T-helper 2 cell (primary cell): ENCODE measurements at regions not wholly inside any gene's neighbourhood (a gene's known extent, or its start where the extent isn't known, plus 50 kb on each side); places are given as distances from the start of the nearest gene placed in this dataset.

Experiments used
- DNase-seq, 5 experiments: peaks; one replicate each; pipeline versions ENCODE4 v3.0.0 to v3.0.0-alpha.2; 2012 to 2022

- no peak for DNase-seq
Measured at GRCh38 chr12:4099276-4099675, 174.3 kb upstream of the CCND2 start.

DNA sequence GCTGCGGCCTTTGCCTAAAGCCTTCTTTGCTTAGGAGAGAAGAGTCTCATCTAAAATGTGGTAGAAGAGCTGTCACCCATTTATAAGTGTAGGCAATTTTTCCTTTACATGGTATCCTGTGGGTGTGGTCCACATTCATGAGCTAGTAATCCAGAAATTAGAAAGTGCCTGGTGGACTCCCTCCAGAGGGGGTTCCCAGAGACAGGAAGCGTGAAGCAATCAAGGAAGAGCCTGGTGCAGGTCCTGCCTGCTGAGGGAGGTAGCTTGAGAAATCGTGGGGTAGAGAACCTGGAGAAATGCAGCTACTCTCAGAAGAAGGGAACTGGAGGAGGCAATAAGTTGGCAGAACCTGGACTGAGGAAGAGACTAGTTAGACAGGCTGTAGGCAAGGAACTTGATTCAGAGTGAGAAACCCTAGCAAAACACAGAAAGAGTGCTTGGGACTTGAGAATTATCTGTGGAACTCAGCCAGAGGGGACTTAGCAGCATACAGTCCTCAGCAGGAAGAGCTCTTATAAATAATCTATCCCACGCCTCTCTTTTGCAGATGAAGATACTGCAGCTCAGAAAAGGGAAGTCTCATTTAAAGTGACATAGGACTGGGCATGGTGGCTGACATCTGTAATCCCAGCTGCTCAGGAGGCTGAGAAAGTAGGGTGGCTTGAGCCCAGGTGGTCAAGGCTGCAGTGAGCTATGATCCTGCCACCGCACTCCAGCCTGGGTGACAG lies 182.4 kb upstream of the CCND2 start:
- no peak for DNase-seq

DNA sequence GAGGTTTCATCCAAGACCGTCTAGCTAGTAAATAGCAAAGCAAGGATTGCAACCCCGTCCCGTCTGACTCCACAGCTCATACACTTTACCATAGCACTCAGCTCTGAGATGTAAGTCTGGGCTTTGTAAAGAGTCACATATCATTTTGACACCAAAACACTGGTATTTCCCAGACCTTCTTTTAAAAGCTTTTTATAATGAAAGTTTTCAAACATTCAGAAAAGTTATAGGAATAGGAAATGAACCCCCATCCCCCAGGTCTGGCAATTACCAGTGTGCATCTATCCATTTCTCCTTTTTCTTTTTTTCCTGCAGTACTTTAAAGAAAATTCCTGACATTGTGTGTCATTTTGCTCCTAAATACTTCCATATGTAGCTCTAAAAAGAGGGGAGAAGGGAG lies 183.6 kb upstream of the CCND2 start:
- DNase-seq, result no peak

- DNase-seq, result no peak
Measured at GRCh38 chr12:4089121-4089606, 184.4 kb upstream of the CCND2 start.

DNA sequence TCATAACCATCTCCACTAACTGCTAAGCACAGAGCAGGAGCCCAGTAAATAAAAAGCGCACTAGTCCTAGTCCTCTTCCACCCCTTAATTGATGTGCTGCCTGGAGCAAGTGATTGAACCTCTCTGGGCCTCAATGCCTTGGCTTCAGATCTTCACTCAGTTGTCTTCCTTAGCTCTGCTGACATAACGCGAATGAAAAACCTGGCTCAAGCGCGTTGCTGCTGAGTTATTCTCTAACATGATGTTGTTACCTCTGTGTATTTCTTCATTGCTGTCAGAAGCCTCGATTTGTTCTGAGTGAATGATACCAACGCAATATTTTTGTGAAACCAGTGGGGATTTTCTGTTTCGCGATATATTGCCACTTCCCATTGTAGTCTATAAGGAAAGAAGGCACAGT lies 185.1 kb upstream of the CCND2 start:
- DNase-seq, result no peak

DNA sequence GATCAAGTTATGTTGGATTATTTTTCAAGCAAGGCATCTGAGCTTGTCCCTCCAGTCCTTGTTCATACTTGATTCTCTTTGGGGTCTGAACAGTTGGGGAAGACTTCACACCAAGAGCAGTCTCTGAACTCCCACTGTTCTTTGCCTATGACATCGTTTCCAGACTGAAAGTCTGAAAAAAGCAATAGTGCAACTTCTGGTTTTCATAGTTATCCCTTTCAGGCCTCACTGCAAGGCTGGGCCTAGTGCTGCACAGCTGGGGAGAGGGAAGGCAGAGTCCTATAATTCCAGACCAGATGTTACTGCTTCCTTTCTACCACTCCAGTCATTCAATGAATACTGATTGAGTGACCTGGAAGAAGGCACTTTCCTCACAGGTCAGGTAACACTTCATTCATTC lies 187.1 kb upstream of the CCND2 start:
- no peak for DNase-seq

GRCh38 chr12:4084573-4084972 lies 189.0 kb upstream of the CCND2 start:
- DNase-seq, result no peak

DNA sequence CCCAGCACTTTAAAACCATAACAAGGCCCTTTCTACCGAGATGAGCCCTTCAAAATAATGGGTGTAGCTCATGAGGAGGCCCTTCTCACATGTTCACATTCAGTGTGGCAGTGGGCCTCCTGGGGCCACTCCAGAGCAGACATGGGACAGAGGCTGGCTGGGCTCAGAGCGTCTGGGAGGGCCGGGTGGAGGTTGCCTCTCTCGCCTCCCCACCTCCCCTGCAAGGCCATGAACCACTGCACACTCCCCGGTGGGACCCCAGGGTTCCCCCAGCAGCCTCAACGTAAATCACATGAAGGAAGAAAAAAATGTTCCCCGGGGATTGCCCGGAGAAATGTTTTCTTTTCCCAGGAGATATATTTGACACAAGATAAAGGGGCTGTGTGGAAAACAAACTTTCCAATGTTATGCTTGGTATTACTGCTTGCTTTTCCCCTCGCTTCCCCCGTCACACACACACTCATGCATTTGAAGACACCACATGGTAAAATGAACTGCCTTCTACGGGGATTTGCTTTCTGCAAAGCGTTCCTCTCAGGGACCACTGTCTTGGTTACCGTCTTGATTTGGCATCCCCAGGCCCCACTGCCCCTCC lies 190.7 kb upstream of the CCND2 start:
- no peak for DNase-seq

- no peak for DNase-seq
Measured at GRCh38 chr12:4080213-4080612, 193.3 kb upstream of the CCND2 start.

- no peak for DNase-seq
Measured at GRCh38 chr12:4074129-4074528, 199.4 kb upstream of the CCND2 start.

- no peak for DNase-seq
Measured at GRCh38 chr12:4069670-4070010, 196.4 kb upstream of the PARP11 start.

GRCh38 chr12:4068981-4069669 lies 195.9 kb upstream of the PARP11 start:
- DNase-seq, result no peak

- no peak for DNase-seq
Measured at GRCh38 chr12:4064008-4064407, 190.8 kb upstream of the PARP11 start.

DNA sequence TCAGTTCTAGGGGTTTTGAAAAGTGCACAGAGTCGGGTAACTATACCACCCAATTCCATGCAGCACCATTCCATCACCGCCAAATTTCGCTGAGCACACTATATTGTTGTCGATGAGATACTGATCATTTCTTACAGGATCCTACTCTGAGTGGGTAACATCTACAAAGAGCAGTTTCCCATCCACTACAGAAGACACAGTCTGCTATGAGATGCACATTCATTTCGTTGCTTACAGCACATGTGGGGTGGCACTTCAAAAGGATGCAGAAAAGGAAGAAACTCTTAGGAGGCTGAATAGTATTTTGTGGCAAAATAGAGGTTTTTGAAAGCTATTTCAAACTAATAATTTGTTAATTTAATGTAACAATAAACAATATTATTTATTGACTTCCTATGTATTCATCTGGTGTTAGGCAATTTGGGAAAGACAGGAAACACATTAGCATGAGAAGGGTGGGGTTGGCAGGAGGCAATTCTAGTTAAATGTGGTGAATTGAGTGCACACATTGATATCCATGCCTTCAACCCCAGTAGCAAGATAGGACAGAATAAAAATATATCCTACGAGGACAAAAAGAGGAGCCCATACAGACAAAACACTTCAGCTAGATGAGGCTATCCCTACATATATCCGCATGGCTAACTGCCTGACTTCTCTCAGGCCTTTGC lies 186.8 kb upstream of the PARP11 start:
- DNase-seq, result no peak

DNA sequence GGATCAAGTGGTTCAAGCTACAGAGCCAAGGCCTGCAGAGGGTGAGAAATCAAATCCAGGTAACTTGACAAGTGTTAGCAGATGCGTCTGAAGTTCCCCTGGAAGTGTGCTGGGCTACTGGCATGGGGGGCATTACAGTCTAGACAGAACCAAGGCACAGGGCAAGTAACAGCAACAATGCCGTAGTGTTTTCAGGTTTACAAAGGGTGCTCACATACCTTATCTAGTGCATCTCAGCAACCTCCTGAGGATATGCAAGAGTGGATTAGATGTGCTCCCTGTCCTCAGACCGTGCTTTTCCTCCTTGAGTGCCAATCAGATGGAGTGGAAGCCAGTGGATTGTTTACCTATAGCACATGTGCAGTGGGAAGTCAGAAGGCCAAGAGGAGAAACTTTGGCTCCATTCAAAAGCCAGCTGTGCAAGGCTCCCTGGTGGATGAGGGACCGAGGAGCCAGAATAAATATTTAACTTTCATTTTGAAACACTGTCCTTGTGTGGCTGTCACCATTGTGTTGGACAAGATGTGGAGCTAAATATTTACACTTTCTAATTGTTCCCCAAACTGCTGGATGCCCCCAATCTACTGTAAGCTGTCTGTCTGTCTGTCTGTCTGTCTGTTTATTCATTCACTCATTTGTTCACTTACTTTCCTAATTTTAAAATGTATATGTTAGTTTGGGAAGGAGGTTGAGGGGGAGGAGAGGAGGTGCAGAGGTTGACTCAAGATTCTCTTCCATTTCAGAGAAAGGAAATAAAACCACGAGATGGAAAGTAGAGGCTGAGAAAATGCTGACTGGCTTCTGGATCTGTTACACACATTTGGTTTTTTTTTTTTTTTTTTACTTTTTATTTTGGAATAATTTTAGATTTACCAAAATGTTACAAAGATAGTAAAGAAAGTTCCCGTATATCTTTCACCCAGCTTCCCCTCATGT lies 184.0 kb upstream of the PARP11 start:
- DNase-seq, result peak in 1 of 5 experiments; percentile 15

GRCh38 chr12:4054630-4055029 lies 181.4 kb upstream of the PARP11 start:
- DNase-seq, result no peak

DNA sequence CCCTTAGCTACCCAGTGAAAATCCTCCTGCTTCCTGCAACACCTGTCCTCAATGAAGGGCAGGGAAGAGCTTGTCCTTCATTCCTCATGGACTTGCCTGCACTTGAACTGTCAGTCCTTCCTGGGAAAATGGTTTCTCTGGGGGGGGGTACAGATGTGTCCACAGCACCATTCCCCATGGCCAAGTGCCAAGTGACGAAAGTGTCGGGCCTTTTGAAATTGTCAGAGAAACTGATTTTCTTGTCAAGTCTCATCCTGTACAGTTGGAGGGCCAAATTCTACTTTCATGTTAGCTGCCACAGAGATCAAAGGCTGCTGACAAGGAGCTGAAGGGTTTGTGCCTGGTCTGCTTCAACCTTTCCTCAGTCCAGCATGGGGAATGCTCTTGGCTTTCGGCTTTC lies 179.5 kb upstream of the PARP11 start:
- DNase-seq, result no peak

DNA sequence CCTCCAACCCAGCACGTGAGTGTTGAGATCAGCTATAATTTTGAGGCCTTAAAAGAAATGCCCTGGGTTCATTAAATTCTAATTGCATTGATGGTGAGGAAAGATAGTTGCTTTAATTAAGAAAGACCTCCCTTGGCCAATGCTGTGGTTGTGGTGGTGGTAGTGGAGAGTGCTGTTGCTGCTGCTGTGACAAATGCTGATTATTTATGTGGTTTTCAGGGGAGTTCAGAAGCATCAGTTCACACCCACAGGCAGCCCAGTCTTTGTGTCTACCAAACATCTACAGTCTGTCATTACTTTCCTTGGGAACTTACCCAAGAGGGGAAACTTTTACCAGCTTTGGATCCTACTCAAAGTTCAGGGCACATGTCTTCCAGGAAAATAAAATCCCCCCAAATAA lies 178.4 kb upstream of the PARP11 start:
- DNase-seq, result peak in 1 of 5 experiments; percentile 24

DNA sequence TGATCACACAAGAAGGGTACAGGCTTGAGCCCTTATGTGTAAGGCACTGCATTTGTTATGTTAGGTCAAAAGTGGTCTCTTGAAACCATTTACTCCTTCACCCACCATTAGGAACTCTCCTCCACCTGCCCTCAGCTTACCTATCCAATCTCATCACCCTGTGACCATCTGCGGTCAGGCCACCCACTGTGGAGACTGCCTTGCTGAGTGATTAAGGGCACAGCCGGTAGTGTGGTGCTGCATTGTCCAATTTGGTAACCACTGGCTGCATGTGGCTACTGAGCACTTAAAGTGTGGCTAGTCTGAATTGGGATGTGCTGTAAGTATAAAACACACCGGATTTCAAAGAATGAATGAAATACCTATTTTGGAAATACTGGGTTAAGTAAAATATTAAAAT lies 177.1 kb upstream of the PARP11 start:
- DNase-seq, result no peak

- no peak for DNase-seq
Measured at GRCh38 chr12:4049298-4050080, 176.3 kb upstream of the PARP11 start.

- no peak for DNase-seq
Measured at GRCh38 chr12:4047421-4047820, 174.2 kb upstream of the PARP11 start.

DNA sequence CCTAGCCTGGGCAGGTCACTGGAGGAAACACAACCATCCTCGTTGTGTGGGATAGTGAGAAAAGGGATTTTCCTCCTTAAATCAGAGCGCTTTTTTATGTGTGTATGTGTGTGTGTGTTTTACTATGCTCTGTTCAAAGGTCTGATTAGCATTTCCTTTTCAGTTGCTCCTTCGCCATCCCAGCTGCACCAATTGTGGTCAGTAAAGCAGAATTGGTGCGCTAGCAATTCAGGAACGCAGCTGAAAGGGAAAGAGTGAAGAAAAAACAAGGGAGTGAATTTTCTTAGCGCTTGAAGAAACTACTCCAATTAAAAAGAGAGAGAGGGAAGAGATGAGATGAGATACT lies 173.3 kb upstream of the PARP11 start:
- no peak for DNase-seq
